ENCODE measurements at regions not wholly inside any gene's neighbourhood (a gene's known extent, or its start where the extent isn't known, plus 50 kb on each side); places are given as distances from the start of the nearest gene placed in this dataset.

DNA sequence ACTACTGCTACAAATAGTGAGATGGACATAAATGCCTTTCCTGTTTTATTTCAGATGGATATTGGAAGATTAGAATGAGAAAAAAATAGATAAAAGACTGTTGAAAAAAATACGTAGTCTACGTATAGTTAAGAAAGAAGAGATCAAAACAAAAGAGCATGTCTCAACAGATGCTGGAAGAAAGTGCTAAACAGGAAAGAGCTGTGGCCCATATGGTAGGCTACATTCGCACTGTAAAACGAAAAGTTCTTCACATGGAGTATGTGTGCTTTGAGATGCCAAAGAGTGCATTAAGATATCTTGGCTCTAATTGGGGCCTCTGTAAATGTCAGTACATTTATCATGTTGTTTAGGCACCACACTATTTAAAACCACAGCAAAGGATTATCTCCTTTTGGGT lies 741.7 kb downstream of the LTN1 start:
- intact Hi-C loops (cut with micrococcal nuclease; ENCODE audit: unreplicated experiment) (no loop called here), in situ Hi-C loops (cut with HindIII; ENCODE audit: low pct_unique_long_range_greater_than_20kb, low sequenced_read_pairs) (no loop called here)
- no TSS peak for BruUV-seq (replicated peaks)
- H3K4me1 ChIP-seq (ENCODE audit: control insufficient read depth, insufficient read depth, low read length): no peaks in the 10 kb centered on the region
- no peak overlapping the region for H3K27ac ChIP-seq (ENCODE audit: low read length)
- ChIA-PET POLR2A (no interaction called here), CTCF (no interaction called here)
- no peaks in the 10 kb centered on the region for H3K27me3 ChIP-seq (ENCODE audit: control insufficient read depth, insufficient read depth, low read length)
- H3K36me3 ChIP-seq (ENCODE audit: control insufficient read depth, insufficient read depth, low read length): no peaks in the 10 kb centered on the region
- ATAC-seq: no peak
- no peaks in the 10 kb centered on the region for H3K9me3 ChIP-seq (ENCODE audit: control insufficient read depth, insufficient read depth, low read depth, low read length)
- no peak for DNase-seq (ENCODE audit: low read depth, low spot score)
- TF ChIP-seq, protein P1, sequence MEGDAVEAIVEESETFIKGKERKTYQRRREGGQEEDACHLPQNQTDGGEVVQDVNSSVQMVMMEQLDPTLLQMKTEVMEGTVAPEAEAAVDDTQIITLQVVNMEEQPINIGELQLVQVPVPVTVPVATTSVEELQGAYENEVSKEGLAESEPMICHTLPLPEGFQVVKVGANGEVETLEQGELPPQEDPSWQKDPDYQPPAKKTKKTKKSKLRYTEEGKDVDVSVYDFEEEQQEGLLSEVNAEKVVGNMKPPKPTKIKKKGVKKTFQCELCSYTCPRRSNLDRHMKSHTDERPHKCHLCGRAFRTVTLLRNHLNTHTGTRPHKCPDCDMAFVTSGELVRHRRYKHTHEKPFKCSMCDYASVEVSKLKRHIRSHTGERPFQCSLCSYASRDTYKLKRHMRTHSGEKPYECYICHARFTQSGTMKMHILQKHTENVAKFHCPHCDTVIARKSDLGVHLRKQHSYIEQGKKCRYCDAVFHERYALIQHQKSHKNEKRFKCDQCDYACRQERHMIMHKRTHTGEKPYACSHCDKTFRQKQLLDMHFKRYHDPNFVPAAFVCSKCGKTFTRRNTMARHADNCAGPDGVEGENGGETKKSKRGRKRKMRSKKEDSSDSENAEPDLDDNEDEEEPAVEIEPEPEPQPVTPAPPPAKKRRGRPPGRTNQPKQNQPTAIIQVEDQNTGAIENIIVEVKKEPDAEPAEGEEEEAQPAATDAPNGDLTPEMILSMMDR (IDR thresholded peaks at IDR 0.05): no peak
- no peak for TF ChIP-seq POLR2AphosphoS5 (IDR thresholded peaks at IDR 0.05; ENCODE audit: low read depth, low read length)
- no peak for TF ChIP-seq SIN3A (IDR thresholded peaks at IDR 0.05; ENCODE audit: borderline replicate concordance, insufficient read depth, low read depth, low read length)
- TF ChIP-seq, protein P2, sequence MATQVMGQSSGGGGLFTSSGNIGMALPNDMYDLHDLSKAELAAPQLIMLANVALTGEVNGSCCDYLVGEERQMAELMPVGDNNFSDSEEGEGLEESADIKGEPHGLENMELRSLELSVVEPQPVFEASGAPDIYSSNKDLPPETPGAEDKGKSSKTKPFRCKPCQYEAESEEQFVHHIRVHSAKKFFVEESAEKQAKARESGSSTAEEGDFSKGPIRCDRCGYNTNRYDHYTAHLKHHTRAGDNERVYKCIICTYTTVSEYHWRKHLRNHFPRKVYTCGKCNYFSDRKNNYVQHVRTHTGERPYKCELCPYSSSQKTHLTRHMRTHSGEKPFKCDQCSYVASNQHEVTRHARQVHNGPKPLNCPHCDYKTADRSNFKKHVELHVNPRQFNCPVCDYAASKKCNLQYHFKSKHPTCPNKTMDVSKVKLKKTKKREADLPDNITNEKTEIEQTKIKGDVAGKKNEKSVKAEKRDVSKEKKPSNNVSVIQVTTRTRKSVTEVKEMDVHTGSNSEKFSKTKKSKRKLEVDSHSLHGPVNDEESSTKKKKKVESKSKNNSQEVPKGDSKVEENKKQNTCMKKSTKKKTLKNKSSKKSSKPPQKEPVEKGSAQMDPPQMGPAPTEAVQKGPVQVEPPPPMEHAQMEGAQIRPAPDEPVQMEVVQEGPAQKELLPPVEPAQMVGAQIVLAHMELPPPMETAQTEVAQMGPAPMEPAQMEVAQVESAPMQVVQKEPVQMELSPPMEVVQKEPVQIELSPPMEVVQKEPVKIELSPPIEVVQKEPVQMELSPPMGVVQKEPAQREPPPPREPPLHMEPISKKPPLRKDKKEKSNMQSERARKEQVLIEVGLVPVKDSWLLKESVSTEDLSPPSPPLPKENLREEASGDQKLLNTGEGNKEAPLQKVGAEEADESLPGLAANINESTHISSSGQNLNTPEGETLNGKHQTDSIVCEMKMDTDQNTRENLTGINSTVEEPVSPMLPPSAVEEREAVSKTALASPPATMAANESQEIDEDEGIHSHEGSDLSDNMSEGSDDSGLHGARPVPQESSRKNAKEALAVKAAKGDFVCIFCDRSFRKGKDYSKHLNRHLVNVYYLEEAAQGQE (IDR thresholded peaks at IDR 0.05; ENCODE audit: insufficient read depth in 1 of 2, low read depth in 2 of 2, low read length in 1 of 2): no peak
- no peak for TF ChIP-seq TCF7L2 (IDR thresholded peaks at IDR 0.05; ENCODE audit: low read depth, low read length)
- H3K4me3 ChIP-seq (ENCODE audit: low read depth in 2 of 2, low read length in 2 of 2): no peak overlapping the region

DNA sequence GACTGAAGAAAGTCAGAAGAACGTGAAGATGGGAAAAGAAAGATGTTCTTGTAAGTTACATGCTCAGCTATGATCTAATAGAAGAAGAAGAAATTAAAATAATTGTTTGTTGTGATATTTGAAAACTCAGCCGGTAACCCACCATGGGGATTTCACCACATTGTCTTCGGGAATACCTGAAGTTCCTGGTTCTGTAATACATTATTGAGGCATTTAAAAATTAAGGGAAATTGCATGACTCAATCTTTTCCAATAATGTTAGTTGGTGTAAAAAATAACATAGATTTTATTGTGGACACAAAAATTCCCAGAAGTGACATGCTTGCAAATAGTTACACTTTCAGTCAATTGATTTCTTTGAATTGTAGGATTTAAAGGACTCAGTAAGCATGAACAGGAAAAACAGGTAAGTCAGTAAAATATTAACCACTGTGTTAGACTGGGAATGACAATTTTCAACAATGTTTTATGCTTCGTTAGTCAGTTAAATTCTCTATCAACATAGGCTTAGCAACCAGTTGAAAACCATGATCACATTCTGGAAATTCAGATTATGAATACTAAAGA lies 745.1 kb downstream of the LTN1 start:
- DNase-seq (ENCODE audit: low read depth, low spot score): no peak
- Histone ChIP-seq H3K9me3 (ENCODE audit: control insufficient read depth, insufficient read depth, low read depth, low read length) (no peaks in the 10 kb centered on the region), H3K36me3 (ENCODE audit: control insufficient read depth, insufficient read depth, low read length) (no peaks in the 10 kb centered on the region), H3K4me1 (ENCODE audit: control insufficient read depth, insufficient read depth, low read length) (no peaks in the 10 kb centered on the region), H3K27ac (ENCODE audit: low read length) (no peak overlapping the region), H3K4me3 (ENCODE audit: low read depth in 2 of 2, low read length in 2 of 2) (no peak overlapping the region), H3K27me3 (ENCODE audit: control insufficient read depth, insufficient read depth, low read length) (no peaks in the 10 kb centered on the region)
- TF ChIP-seq, protein P2 (IDR thresholded peaks at IDR 0.05; ENCODE audit: insufficient read depth in 1 of 2, low read depth in 2 of 2, low read length in 1 of 2): no peak
- TF ChIP-seq, protein P1 (IDR thresholded peaks at IDR 0.05): no peak
- TF ChIP-seq POLR2AphosphoS5 (IDR thresholded peaks at IDR 0.05; ENCODE audit: low read depth, low read length) (no peak), TCF7L2 (IDR thresholded peaks at IDR 0.05; ENCODE audit: low read depth, low read length) (no peak), SIN3A (IDR thresholded peaks at IDR 0.05; ENCODE audit: borderline replicate concordance, insufficient read depth, low read depth, low read length) (no peak)
- POLR2A ChIA-PET: no interaction called here
- no peak for ATAC-seq
- no TSS peak for BruUV-seq (replicated peaks)
- CTCF ChIA-PET: no interaction called here
- intact Hi-C loops (cut with micrococcal nuclease; ENCODE audit: unreplicated experiment): no loop called here
- in situ Hi-C loops (cut with HindIII; ENCODE audit: low pct_unique_long_range_greater_than_20kb, low sequenced_read_pairs): no loop called here
